Mesenteric fat pad (tissue), 1 donor: ENCODE measurements at regions not wholly inside any gene's neighbourhood (a gene's known extent, or its start where the extent isn't known, plus 50 kb on each side); places are given as distances from the start of the nearest gene placed in this dataset.

Source experiments
- DNase-seq: peaks from one replicate; pipeline ENCODE4 v3.0.0-alpha.2; 2020; ENCODE audit warnings: low spot score
- donor health status: DM: yes; HTN: yes; CAD: no.

- DNase-seq: no peak
Observed at GRCh38 chr18:60552948-60553347, 180.4 kb upstream of the MC4R start.

- no peak for DNase-seq
Observed at GRCh38 chr18:60554967-60555366, 182.4 kb upstream of the MC4R start.

GRCh38 chr18:60555625-60556024 is 183.1 kb upstream of the MC4R start:
- DNase-seq: no peak

GRCh38 chr18:60556326-60556725 is 183.8 kb upstream of the MC4R start:
- no peak for DNase-seq

GRCh38 chr18:60560071-60560470 is 187.5 kb upstream of the MC4R start:
- DNase-seq: no peak

GRCh38 chr18:60563082-60563481 is 190.5 kb upstream of the MC4R start:
- no peak for DNase-seq

- no peak for DNase-seq
Observed at GRCh38 chr18:60568220-60568619, 195.6 kb upstream of the MC4R start.

GRCh38 chr18:60570172-60570571 is 197.6 kb upstream of the MC4R start:
- no peak for DNase-seq

- DNase-seq: no peak
Observed at GRCh38 chr18:60577457-60577856, 204.9 kb upstream of the MC4R start.

- no peak for DNase-seq
Observed at GRCh38 chr18:60585670-60586069, 213.1 kb upstream of the MC4R start.

- DNase-seq: no peak
Observed at GRCh38 chr18:60593249-60593648, 220.7 kb upstream of the MC4R start.

- no peak for DNase-seq
Observed at GRCh38 chr18:60596928-60597327, 224.4 kb upstream of the MC4R start.

- DNase-seq: no peak
Observed at GRCh38 chr18:60599267-60599666, 226.7 kb upstream of the MC4R start.

- DNase-seq: no peak
Observed at GRCh38 chr18:60599995-60600394, 227.4 kb upstream of the MC4R start.

GRCh38 chr18:60601249-60601648 is 228.7 kb upstream of the MC4R start:
- DNase-seq: no peak

GRCh38 chr18:60623331-60623730 is 250.8 kb upstream of the MC4R start:
- no peak for DNase-seq

- DNase-seq: no peak
Observed at GRCh38 chr18:60624207-60624606, 251.6 kb upstream of the MC4R start.

- no peak for DNase-seq
Observed at GRCh38 chr18:60639836-60640235, 267.3 kb upstream of the MC4R start.

- DNase-seq: no peak
Observed at GRCh38 chr18:60643009-60643408, 270.4 kb upstream of the MC4R start.

- no peak for DNase-seq
Observed at GRCh38 chr18:60646725-60647124, 274.1 kb upstream of the MC4R start.

- DNase-seq: no peak
Observed at GRCh38 chr18:60649107-60649506, 276.5 kb upstream of the MC4R start.

GRCh38 chr18:60649842-60650536 is 277.4 kb upstream of the MC4R start:
- DNase-seq: no peak

GRCh38 chr18:60654298-60654697 is 281.7 kb upstream of the MC4R start:
- DNase-seq: no peak

GRCh38 chr18:60656553-60656952 is 284.0 kb upstream of the MC4R start:
- DNase-seq: no peak
